Liver (tissue), 3 donors: ENCODE measurements at regions not wholly inside any gene's neighbourhood (a gene's known extent, or its start where the extent isn't known, plus 50 kb on each side); places are given as distances from the start of the nearest gene placed in this dataset.

Source experiments
- RXRA ChIP-seq, 2 donors: IDR thresholded peaks; 2 replicates each; pipeline ENCODE4 v1.6.1; 2017 to 2018; ENCODE audit warnings: antibody characterized with exemption in 2 of 2, mild to moderate bottlenecking in 1 of 2
- SP1 ChIP-seq: IDR thresholded peaks from 2 replicates; pipeline ENCODE4 v1.6.1; 2018; ENCODE audit warnings: antibody characterized with exemption, mild to moderate bottlenecking
- TF ChIP-seq, protein P1 (sequence below): fragments of 150-350 bp; IDR thresholded peaks from 2 replicates; pipeline ENCODE4 v1.5.1; 2017; ENCODE audit warnings: improper control_type of control experiment, low read depth, low read length; ENCODE audit not compliant: missing input control
- TF ChIP-seq, protein P2 (sequence below): IDR thresholded peaks from 2 replicates; pipeline ENCODE4 v1.6.1; 2016; ENCODE audit warnings: antibody characterized with exemption, mild to moderate bottlenecking
- TF ChIP-seq, protein P3 (sequence below): IDR thresholded peaks from 2 replicates; pipeline ENCODE4 v1.6.1; 2016; ENCODE audit warnings: antibody characterized with exemption
- donor health status: healthy.
- donor health status: healthy.

- TF ChIP-seq, protein P1, sequence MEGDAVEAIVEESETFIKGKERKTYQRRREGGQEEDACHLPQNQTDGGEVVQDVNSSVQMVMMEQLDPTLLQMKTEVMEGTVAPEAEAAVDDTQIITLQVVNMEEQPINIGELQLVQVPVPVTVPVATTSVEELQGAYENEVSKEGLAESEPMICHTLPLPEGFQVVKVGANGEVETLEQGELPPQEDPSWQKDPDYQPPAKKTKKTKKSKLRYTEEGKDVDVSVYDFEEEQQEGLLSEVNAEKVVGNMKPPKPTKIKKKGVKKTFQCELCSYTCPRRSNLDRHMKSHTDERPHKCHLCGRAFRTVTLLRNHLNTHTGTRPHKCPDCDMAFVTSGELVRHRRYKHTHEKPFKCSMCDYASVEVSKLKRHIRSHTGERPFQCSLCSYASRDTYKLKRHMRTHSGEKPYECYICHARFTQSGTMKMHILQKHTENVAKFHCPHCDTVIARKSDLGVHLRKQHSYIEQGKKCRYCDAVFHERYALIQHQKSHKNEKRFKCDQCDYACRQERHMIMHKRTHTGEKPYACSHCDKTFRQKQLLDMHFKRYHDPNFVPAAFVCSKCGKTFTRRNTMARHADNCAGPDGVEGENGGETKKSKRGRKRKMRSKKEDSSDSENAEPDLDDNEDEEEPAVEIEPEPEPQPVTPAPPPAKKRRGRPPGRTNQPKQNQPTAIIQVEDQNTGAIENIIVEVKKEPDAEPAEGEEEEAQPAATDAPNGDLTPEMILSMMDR = no peak
- TF ChIP-seq RXRA (IDR thresholded peaks at IDR 0.05) (no peak), SP1 (no peak)
- TF ChIP-seq, protein P2, sequence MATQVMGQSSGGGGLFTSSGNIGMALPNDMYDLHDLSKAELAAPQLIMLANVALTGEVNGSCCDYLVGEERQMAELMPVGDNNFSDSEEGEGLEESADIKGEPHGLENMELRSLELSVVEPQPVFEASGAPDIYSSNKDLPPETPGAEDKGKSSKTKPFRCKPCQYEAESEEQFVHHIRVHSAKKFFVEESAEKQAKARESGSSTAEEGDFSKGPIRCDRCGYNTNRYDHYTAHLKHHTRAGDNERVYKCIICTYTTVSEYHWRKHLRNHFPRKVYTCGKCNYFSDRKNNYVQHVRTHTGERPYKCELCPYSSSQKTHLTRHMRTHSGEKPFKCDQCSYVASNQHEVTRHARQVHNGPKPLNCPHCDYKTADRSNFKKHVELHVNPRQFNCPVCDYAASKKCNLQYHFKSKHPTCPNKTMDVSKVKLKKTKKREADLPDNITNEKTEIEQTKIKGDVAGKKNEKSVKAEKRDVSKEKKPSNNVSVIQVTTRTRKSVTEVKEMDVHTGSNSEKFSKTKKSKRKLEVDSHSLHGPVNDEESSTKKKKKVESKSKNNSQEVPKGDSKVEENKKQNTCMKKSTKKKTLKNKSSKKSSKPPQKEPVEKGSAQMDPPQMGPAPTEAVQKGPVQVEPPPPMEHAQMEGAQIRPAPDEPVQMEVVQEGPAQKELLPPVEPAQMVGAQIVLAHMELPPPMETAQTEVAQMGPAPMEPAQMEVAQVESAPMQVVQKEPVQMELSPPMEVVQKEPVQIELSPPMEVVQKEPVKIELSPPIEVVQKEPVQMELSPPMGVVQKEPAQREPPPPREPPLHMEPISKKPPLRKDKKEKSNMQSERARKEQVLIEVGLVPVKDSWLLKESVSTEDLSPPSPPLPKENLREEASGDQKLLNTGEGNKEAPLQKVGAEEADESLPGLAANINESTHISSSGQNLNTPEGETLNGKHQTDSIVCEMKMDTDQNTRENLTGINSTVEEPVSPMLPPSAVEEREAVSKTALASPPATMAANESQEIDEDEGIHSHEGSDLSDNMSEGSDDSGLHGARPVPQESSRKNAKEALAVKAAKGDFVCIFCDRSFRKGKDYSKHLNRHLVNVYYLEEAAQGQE = no peak
- TF ChIP-seq, protein P3, sequence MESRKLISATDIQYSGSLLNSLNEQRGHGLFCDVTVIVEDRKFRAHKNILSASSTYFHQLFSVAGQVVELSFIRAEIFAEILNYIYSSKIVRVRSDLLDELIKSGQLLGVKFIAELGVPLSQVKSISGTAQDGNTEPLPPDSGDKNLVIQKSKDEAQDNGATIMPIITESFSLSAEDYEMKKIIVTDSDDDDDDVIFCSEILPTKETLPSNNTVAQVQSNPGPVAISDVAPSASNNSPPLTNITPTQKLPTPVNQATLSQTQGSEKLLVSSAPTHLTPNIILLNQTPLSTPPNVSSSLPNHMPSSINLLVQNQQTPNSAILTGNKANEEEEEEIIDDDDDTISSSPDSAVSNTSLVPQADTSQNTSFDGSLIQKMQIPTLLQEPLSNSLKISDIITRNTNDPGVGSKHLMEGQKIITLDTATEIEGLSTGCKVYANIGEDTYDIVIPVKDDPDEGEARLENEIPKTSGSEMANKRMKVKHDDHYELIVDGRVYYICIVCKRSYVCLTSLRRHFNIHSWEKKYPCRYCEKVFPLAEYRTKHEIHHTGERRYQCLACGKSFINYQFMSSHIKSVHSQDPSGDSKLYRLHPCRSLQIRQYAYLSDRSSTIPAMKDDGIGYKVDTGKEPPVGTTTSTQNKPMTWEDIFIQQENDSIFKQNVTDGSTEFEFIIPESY = no peak
Observed at GRCh38 chr2:67321588-67321903, 75.6 kb upstream of the ETAA1 start.
